Bone marrow (tissue), 2 donors: ENCODE measurements at regions not wholly inside any gene's neighbourhood (a gene's known extent, or its start where the extent isn't known, plus 50 kb on each side); places are given as distances from the start of the nearest gene placed in this dataset.
"Not testable (repeated sequence)": the region's sequence is repeated elsewhere in the genome, so short reads cannot be mapped to it uniquely, and the experiment has no call there.

Experiments
- DNase-seq, 2 donors: peaks; one replicate each; lab custom pipeline; 2025; lab: John Stamatoyannopoulos, UW

- DNase-seq, result no peak
These were observed 954.1 kb downstream of the SOCS6 start for GRCh38 chr18:71242981-71243380.

- DNase-seq, result no peak
These were observed 950.3 kb downstream of the SOCS6 start for GRCh38 chr18:71238974-71239624.

DNA sequence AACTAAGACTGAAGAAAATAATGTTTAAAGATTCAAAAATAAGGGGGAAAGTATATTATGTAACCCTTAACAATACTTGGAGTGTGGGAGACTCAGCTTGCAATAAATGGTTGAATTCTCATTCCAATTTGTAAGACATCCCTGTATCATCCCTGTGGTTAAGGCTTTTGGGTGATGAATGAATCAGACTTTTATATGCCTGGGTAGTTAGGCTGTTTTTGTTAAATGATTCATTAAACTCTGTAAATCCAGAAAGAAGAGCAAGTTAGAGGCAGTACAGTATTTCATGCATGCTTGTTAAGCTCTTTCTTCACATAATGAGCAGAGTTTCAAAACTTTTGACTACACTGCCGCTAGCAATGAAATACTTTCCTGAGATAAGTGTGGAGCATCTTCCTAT is 948.8 kb downstream of the SOCS6 start:
- DNase-seq, result no peak

DNA sequence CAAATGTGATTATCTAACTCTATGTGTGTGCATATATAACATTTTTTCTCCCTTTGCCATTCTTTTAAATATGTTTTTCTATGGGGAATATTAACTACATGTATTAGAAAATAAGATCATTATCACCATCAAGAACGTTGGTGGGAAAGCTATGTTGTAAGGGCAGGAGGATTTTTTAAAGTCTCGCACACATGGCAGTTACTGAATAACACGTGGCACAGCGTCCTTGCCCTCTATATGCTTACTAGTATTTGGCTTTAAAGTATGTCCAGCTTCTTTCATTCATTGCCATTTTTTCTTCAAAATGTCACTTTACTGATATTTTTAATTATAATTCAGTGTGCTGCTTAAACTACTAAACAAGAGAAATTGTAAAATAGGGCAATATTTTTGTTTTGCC is 944.3 kb downstream of the SOCS6 start:
- DNase-seq, result no peak

DNA sequence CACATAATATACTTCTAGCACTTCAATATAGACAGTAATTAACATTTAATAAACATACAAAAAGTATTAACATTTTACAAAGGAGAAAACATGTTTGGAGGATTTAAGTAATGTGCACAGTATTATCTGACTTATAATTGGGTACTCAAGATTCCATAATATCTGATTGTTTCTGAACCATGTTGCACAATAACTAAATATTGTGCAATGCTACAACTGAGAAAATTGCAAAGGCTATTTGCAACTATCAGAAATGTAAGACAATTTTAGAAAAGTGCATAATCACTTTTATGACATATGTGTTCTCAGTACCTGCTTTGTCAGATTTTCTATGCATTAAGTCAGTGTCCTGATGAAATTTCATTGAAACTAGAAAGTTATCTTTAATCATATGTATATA is 934.6 kb downstream of the SOCS6 start:
- no peak for DNase-seq

DNA sequence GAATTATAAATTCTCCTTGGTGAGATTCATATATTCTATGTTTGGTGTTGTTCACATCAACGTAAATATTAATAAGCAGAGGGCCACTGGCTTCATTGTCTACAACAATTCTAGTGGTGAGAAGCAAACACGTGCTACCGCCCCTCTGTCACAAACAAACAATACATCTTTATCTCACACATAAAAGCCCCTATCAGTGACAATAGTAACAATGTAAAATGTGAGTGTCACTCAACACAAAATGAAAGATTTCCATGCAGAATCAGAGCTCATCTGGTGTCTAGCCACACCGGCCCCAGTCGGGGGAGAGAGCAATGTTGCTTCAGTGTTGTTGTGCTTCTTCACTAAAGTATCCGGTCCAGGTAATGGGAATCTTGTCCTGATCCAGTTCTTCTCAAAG is 932.6 kb downstream of the SOCS6 start:
- no peak for DNase-seq

GRCh38 chr18:71212739-71213138 is 923.9 kb downstream of the SOCS6 start:
- DNase-seq, result not testable (repeated sequence)

- DNase-seq, result no peak
These were observed 923.4 kb downstream of the SOCS6 start for GRCh38 chr18:71212222-71212621.

DNA sequence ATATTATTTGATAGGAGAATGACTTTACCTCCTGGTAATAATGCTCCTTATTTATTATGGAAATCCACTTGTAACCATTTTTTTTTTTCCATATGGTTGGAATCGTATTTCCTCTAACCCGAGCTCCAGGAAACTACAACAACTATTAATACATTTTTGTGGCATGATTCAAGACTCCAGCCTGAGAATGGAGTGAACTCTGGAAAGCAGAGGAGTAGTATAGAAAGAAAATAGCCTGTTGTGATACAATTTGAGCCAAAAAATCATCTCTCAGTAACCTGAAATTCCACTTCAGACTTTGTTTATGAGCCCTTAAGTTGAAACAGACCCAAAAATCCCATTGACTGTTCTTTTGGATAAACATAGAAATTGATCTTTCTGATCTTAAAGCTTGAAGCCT is 921.1 kb downstream of the SOCS6 start:
- no peak for DNase-seq

- DNase-seq, result no peak
These were observed 905.6 kb downstream of the SOCS6 start for GRCh38 chr18:71194438-71194837.

DNA sequence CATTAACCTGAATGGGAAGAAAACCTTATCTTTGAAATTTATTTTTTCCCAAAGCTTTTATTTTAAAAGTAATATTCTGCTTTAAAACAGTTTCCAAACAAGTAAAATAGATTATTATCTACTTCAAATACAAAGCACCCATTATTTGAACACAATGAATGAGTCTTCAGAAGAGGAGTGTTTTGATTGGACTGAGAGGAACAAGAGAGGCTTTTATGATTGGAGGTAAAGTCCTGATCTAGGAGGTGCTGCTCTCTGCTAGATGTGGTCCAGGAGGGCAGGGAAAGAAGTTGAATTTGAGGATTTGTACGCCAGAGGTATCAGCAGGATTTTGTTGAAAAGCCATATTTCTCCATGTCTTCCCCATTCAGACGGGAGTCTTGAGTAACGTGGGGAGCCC is 900.7 kb downstream of the SOCS6 start:
- DNase-seq, result no peak

- no peak for DNase-seq
These were observed 879.8 kb downstream of the SOCS6 start for GRCh38 chr18:71168557-71169145.

GRCh38 chr18:71136487-71136886 is 847.6 kb downstream of the SOCS6 start:
- no peak for DNase-seq

- no peak for DNase-seq
These were observed 845.3 kb downstream of the SOCS6 start for GRCh38 chr18:71134122-71134521.

DNA sequence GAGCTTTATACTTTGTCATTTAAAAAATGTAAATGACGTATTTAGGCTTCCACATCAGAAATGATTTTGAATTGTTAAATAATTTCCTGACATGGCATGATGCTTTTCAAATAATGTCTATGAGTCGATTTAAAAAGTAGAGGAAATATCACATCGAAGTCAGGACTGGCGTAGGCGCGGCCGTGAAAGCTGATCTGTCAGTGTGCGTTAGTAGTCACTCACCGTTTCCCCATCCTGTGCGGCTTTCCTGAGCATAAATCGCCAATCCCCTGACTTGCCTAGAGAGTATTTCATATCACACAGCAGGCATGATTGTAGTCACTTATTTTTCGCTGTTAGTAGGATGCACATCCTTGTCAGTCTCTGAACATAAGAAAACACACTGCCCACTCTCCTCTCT is 843.1 kb downstream of the SOCS6 start:
- DNase-seq, result no peak

DNA sequence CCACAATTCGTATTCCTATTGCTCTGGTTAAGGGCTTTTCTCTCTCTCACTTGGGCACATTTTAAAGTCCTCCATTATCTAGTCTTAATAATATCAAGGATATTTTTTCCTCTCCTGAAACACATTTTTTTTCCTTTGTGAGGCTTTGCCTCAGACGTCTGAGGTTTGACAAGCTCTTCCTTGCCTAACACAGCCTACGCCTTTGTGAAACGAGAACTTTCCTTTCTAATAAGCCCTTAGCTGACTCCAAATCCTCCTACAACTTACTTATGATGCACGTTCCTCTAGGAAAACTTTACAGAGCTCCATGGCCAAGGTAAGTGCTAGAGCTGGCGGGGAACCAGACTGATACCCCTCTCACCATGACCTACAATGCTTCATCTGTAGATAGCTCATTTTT is 841.5 kb downstream of the SOCS6 start:
- DNase-seq, result no peak

DNA sequence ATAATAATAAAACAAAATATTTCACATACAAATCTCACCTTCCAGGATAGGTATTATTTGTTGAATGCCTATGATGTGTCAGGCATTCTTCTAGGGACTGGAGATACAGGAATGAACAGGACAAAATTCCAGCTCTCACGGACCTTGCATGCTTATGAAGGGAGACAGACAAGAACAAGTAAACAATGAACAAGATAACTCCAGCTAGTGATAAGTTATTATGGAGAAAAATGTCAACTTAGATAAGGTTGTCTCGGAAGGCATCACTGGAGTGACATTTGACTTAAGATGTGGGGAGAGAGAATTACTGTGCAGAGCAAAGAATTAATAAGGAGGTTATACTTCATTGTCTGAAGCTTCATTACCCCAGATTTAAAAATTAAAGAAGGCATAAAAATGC is 836.7 kb downstream of the SOCS6 start:
- DNase-seq, result no peak

GRCh38 chr18:71116535-71116934 is 827.7 kb downstream of the SOCS6 start:
- no peak for DNase-seq

DNA sequence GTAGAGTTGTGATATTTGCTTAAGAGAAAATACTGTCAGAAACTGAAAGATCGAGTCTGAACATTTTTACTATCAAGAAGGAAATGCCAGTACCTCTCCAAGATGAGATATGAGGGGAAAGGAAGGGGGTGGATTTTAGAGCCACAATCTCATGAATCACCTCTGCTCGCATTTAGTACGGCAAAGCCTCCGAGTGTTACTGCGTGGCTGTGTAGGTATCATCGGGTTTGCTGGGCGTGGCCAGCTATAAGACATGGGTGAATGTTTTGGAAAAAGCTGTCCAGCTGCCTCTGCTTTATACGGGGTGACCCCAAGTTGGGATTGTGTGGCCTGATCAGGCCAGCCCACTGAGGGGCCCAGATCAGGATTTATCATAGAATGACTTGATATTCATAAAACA is 826.4 kb downstream of the SOCS6 start:
- no peak for DNase-seq

DNA sequence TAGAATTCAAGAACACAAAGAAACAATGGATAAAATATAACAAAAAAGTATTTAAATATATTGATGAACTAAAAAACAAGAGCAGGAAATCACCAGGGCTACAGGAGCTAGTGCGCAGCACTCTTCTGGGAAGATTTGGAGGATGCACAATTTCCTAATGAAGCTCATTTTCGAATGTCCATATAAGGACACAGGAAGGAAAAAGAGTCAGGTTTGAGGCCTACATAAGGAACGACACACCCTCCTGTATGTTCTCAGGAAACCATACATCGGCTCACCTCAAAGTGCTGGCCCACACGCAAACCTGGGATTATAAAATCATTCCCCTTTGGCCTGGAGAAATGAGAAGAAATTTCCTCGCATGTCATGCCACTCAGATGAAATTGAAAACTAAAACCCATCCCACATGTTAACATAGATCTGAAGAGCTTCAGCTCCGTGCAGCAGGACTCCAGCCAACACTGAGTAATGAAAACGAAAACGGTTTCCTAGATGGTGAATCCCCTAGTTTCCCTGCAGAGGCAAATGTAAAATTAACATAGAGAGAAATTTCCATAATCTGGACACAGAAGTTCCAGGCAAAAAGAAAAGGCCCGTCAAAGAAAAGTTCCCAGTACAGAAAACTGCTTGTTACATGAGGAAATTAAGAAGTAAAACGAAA is 825.8 kb downstream of the SOCS6 start:
- DNase-seq, result no peak

- no peak for DNase-seq
These were observed 818.4 kb downstream of the SOCS6 start for GRCh38 chr18:71107244-71107643.

GRCh38 chr18:71106701-71107100 is 817.9 kb downstream of the SOCS6 start:
- DNase-seq, result no peak

GRCh38 chr18:71105994-71106546 is 817.2 kb downstream of the SOCS6 start:
- no peak for DNase-seq
